ENCODE measurements at regions not wholly inside any gene's neighbourhood (a gene's known extent, or its start where the extent isn't known, plus 50 kb on each side); places are given as distances from the start of the nearest gene placed in this dataset.
A peak's percentile ranks its signal among the peaks of the same experiment; 100 is the strongest.

- no peaks in the 10 kb centered on the region for H4K20me1 ChIP-seq (ENCODE audit: insufficient read depth)
- DNase-seq: no peak
- no peak overlapping the region for H3K4me2 ChIP-seq
- H3K4me3 ChIP-seq: no peak overlapping the region
- H3F3A ChIP-seq (ENCODE audit: insufficient read depth, low read depth): no peaks in the 10 kb centered on the region
- H3K4me1 ChIP-seq (replicated peaks; ENCODE audit: insufficient read depth): no peaks in the 10 kb centered on the region
- TF ChIP-seq EZH2 (IDR thresholded peaks at IDR 0.05; ENCODE audit: low read depth): no peak
- TF ChIP-seq CTCF (conservative IDR thresholded peaks at IDR 0.05): no peak
- POLR2A ChIA-PET (ENCODE audit: unreplicated experiment): no interaction called here
- CTCF ChIA-PET: no interaction called here
- H3K27ac ChIP-seq: no peak overlapping the region
- peaks cover 38% of the 10 kb centered on the region for H3K27me3 ChIP-seq (ENCODE audit: insufficient read depth, low read depth)
- no peaks in the 10 kb centered on the region for H3K9me2 ChIP-seq (ENCODE audit: insufficient read depth)
- no peaks in the 10 kb centered on the region for H3K79me2 ChIP-seq (ENCODE audit: low read depth)
- BruUV-seq (replicated peaks): no TSS peak
- no peaks in the 10 kb centered on the region for H3K36me3 ChIP-seq (ENCODE audit: low read depth)
- intact Hi-C loops (cut with micrococcal nuclease; ENCODE audit: unreplicated experiment): no loop called here
- H2AFZ ChIP-seq: no peak overlapping the region
- H3K9me3 ChIP-seq (ENCODE audit: insufficient read depth, low read depth): no peaks in the 10 kb centered on the region
Measured at GRCh38 chr2:122663620-122664019, 908.2 kb downstream of the TSN start.

GRCh38 chr2:122669627-122670026 is 914.2 kb downstream of the TSN start:
- Histone ChIP-seq H3K9me3 (ENCODE audit: insufficient read depth, low read depth) (no peaks in the 10 kb centered on the region), H2AFZ (no peak overlapping the region), H3K36me3 (ENCODE audit: low read depth) (no peaks in the 10 kb centered on the region), H3K9me2 (ENCODE audit: insufficient read depth) (no peaks in the 10 kb centered on the region), H3K4me2 (no peak overlapping the region), H3K4me1 (replicated peaks; ENCODE audit: insufficient read depth) (no peaks in the 10 kb centered on the region), H3K4me3 (no peak overlapping the region), H3K27ac (no peak overlapping the region), H3K27me3 (ENCODE audit: insufficient read depth, low read depth) (peaks cover 1% of the 10 kb centered on the region; the same call in 1 of the 2 replicates), H4K20me1 (ENCODE audit: insufficient read depth) (no peaks in the 10 kb centered on the region; the same call in 1 of the 2 replicates), H3F3A (ENCODE audit: insufficient read depth, low read depth) (no peaks in the 10 kb centered on the region), H3K79me2 (ENCODE audit: low read depth) (no peaks in the 10 kb centered on the region)
- ChIA-PET CTCF (no interaction called here), POLR2A (ENCODE audit: unreplicated experiment) (no interaction called here)
- BruUV-seq (replicated peaks): no TSS peak
- DNase-seq: peak in 1 of 2 experiments; percentile 1
- TF ChIP-seq CTCF (conservative IDR thresholded peaks at IDR 0.05) (no peak), EZH2 (IDR thresholded peaks at IDR 0.05; ENCODE audit: low read depth) (no peak)
- intact Hi-C loops (cut with micrococcal nuclease; ENCODE audit: unreplicated experiment): no loop called here

- intact Hi-C loops (cut with micrococcal nuclease; ENCODE audit: unreplicated experiment): no loop called here
- Histone ChIP-seq H3K27me3 (ENCODE audit: insufficient read depth, low read depth) (no peaks in the 10 kb centered on the region), H3K4me1 (replicated peaks; ENCODE audit: insufficient read depth) (no peaks in the 10 kb centered on the region), H2AFZ (no peak overlapping the region), H3K9me2 (ENCODE audit: insufficient read depth) (peaks cover 4% of the 10 kb centered on the region; the same call in 1 of the 2 replicates), H3K4me2 (no peak overlapping the region), H3K4me3 (no peak overlapping the region), H3F3A (ENCODE audit: insufficient read depth, low read depth) (no peaks in the 10 kb centered on the region), H3K36me3 (ENCODE audit: low read depth) (no peaks in the 10 kb centered on the region), H3K27ac (no peak overlapping the region), H3K9me3 (ENCODE audit: insufficient read depth, low read depth) (no peaks in the 10 kb centered on the region), H4K20me1 (ENCODE audit: insufficient read depth) (no peaks in the 10 kb centered on the region; the same call in 1 of the 2 replicates), H3K79me2 (ENCODE audit: low read depth) (no peaks in the 10 kb centered on the region)
- ChIA-PET CTCF (no interaction called here), POLR2A (ENCODE audit: unreplicated experiment) (no interaction called here)
- BruUV-seq (replicated peaks): no TSS peak
- TF ChIP-seq CTCF (conservative IDR thresholded peaks at IDR 0.05) (no peak), EZH2 (IDR thresholded peaks at IDR 0.05; ENCODE audit: low read depth) (no peak)
- no peak for DNase-seq
Measured at GRCh38 chr2:122670897-122671296, 915.4 kb downstream of the TSN start.

Data from PC-9 (cell line).